HL-60/S4 treated with phorbol 12-myristate 13-acetate at 8.2 ng/mL for 4 days and 3 days (cell line): ENCODE measurements at regions not wholly inside any gene's neighbourhood (a gene's known extent, or its start where the extent isn't known, plus 50 kb on each side); places are given as distances from the start of the nearest gene placed in this dataset.

Experiments used
- in situ Hi-C: fragments of 300-500 bp; cut with MboI; formaldehyde crosslinking; loops from 2 replicates; pipeline ENCODE4 v1.15.0; 2022; ENCODE audit warnings: low sequenced_read_pairs

- in situ Hi-C loops: no loop called here
Measured at GRCh38 chr15:94177112-94177511, 54.2 kb upstream of the MCTP2 start.

- in situ Hi-C loops: no loop called here
Measured at GRCh38 chr15:94175420-94175819, 55.9 kb upstream of the MCTP2 start.

- in situ Hi-C loops: no loop called here
Measured at GRCh38 chr15:94174399-94174802, 57.0 kb upstream of the MCTP2 start.

- in situ Hi-C loops: loop anchor here (10.0 kb wide), 1 partner anchor 147 kb away; no protein-coding TSS in a partner anchor
Measured at GRCh38 chr15:94168250-94168649, 63.1 kb upstream of the MCTP2 start.

GRCh38 chr15:94164971-94165370 lies 66.4 kb upstream of the MCTP2 start:
- in situ Hi-C loops: loop anchor here (10.0 kb wide), 1 partner anchor 150 kb away; no protein-coding TSS in a partner anchor

- in situ Hi-C loops: loop anchor here (10.0 kb wide), 1 partner anchor 150 kb away; no protein-coding TSS in a partner anchor
Measured at GRCh38 chr15:94164202-94164807, 67.1 kb upstream of the MCTP2 start.

GRCh38 chr15:94162939-94163338 lies 68.4 kb upstream of the MCTP2 start:
- in situ Hi-C loops: loop anchor here (10.0 kb wide), 1 partner anchor 152 kb away; no protein-coding TSS in a partner anchor

- in situ Hi-C loops: no loop called here
Measured at GRCh38 chr15:94154255-94154654, 77.1 kb upstream of the MCTP2 start.

- in situ Hi-C loops: no loop called here
Measured at GRCh38 chr15:94145046-94145445, 86.3 kb upstream of the MCTP2 start.

- in situ Hi-C loops: no loop called here
Measured at GRCh38 chr15:94141802-94142201, 89.6 kb upstream of the MCTP2 start.

- in situ Hi-C loops: no loop called here
Measured at GRCh38 chr15:94135486-94136147, 95.7 kb upstream of the MCTP2 start.

- in situ Hi-C loops: no loop called here
Measured at GRCh38 chr15:94131875-94132274, 99.5 kb upstream of the MCTP2 start.

GRCh38 chr15:94130504-94130903 lies 100.9 kb upstream of the MCTP2 start:
- in situ Hi-C loops: no loop called here

- in situ Hi-C loops: loop anchor here (10.0 kb wide), 1 partner anchor 1092 kb away; no protein-coding TSS in a partner anchor
Measured at GRCh38 chr15:94127006-94127405, 104.4 kb upstream of the MCTP2 start.

- in situ Hi-C loops: loop anchor here (10.0 kb wide), 1 partner anchor 1091 kb away; no protein-coding TSS in a partner anchor
Measured at GRCh38 chr15:94125698-94126097, 105.7 kb upstream of the MCTP2 start.

GRCh38 chr15:94125156-94125555 lies 106.2 kb upstream of the MCTP2 start:
- in situ Hi-C loops: loop anchor here (10.0 kb wide), 1 partner anchor 1090 kb away; no protein-coding TSS in a partner anchor

GRCh38 chr15:94122516-94122915 lies 108.8 kb upstream of the MCTP2 start:
- in situ Hi-C loops: loop anchor here (10.0 kb wide), 1 partner anchor 1088 kb away; no protein-coding TSS in a partner anchor

- in situ Hi-C loops: loop anchor here (10.0 kb wide), 1 partner anchor 1085 kb away; no protein-coding TSS in a partner anchor
Measured at GRCh38 chr15:94119923-94120775, 111.2 kb upstream of the MCTP2 start.

GRCh38 chr15:94119298-94119811 lies 112.0 kb upstream of the MCTP2 start:
- in situ Hi-C loops: no loop called here

GRCh38 chr15:94110476-94111130 lies 120.8 kb upstream of the MCTP2 start:
- in situ Hi-C loops: no loop called here
